LoVo (cell line): ENCODE measurements at regions not wholly inside any gene's neighbourhood (a gene's known extent, or its start where the extent isn't known, plus 50 kb on each side); places are given as distances from the start of the nearest gene placed in this dataset.

Experiments used
- DNase-seq: peaks from one replicate; pipeline ENCODE4 v3.0.0-alpha.2; 2016; ENCODE audit warnings: low spot score

- DNase-seq: no peak
Observed at GRCh38 chr20:11448554-11448953, 469.1 kb upstream of the BTBD3 start.

- DNase-seq: no peak
Observed at GRCh38 chr20:11451793-11452291, 465.9 kb upstream of the BTBD3 start.

GRCh38 chr20:11452326-11452725 lies 465.4 kb upstream of the BTBD3 start:
- no peak for DNase-seq

- DNase-seq: peak; percentile 10
Observed at GRCh38 chr20:11453430-11453829, 464.3 kb upstream of the BTBD3 start.

GRCh38 chr20:11454966-11455799 lies 462.5 kb upstream of the BTBD3 start:
- peak; percentile 90 for DNase-seq

GRCh38 chr20:11457488-11457887 lies 460.2 kb upstream of the BTBD3 start:
- DNase-seq: no peak

GRCh38 chr20:11459090-11459890 lies 458.4 kb upstream of the BTBD3 start:
- DNase-seq: peak; percentile 13

GRCh38 chr20:11467436-11467835 lies 450.3 kb upstream of the BTBD3 start:
- no peak for DNase-seq

GRCh38 chr20:11468880-11469279 lies 448.8 kb upstream of the BTBD3 start:
- no peak for DNase-seq

- no peak for DNase-seq
Observed at GRCh38 chr20:11469795-11470435, 447.8 kb upstream of the BTBD3 start.

- no peak for DNase-seq
Observed at GRCh38 chr20:11473983-11474382, 443.7 kb upstream of the BTBD3 start.

GRCh38 chr20:11483697-11484096 lies 434.0 kb upstream of the BTBD3 start:
- no peak for DNase-seq

- no peak for DNase-seq
Observed at GRCh38 chr20:11484479-11484878, 433.2 kb upstream of the BTBD3 start.

GRCh38 chr20:11492386-11492785 lies 425.3 kb upstream of the BTBD3 start:
- DNase-seq: no peak

- DNase-seq: no peak
Observed at GRCh38 chr20:11492846-11493245, 424.8 kb upstream of the BTBD3 start.

GRCh38 chr20:11496380-11496779 lies 421.3 kb upstream of the BTBD3 start:
- no peak for DNase-seq

GRCh38 chr20:11497545-11497944 lies 420.1 kb upstream of the BTBD3 start:
- no peak for DNase-seq

GRCh38 chr20:11499101-11499634 lies 418.5 kb upstream of the BTBD3 start:
- DNase-seq: no peak

GRCh38 chr20:11502061-11502460 lies 415.6 kb upstream of the BTBD3 start:
- no peak for DNase-seq

- no peak for DNase-seq
Observed at GRCh38 chr20:11502671-11503070, 415.0 kb upstream of the BTBD3 start.

- DNase-seq: no peak
Observed at GRCh38 chr20:11509776-11510175, 407.9 kb upstream of the BTBD3 start.

- no peak for DNase-seq
Observed at GRCh38 chr20:11511821-11512220, 405.9 kb upstream of the BTBD3 start.
